Central memory CD8-positive, alpha-beta T cell (primary cell): ENCODE measurements at regions not wholly inside any gene's neighbourhood (a gene's known extent, or its start where the extent isn't known, plus 50 kb on each side); places are given as distances from the start of the nearest gene placed in this dataset.
A peak's percentile ranks its signal among the peaks of the same experiment; 100 is the strongest.

ENCODE experiments used
- ATAC-seq: fragments of 150-1000 bp; cut with Tn5 transposase; replicated peaks from 2 replicates; pipeline ENCODE4 v1.10.0; 2022; ENCODE audit warnings: mild to moderate bottlenecking, moderate FRiP score, moderate number of reproducible peaks; ENCODE audit not compliant: poor library complexity, severe bottlenecking; ENCODE audit errors: extremely low read depth
- DNase-seq, 2 donors: peaks; one replicate each; pipeline ENCODE4 v3.0.0; 2021; ENCODE audit warnings: low spot score in 2 of 2
- H3K27ac Mint-ChIP-seq: one replicate; pipeline ENCODE4 v1.8.0; 2022; ENCODE audit warnings: low read depth, mild to moderate bottlenecking, moderate library complexity, mixed read lengths
- H3K27me3 Mint-ChIP-seq: one replicate; pipeline ENCODE4 v1.8.0; 2022; ENCODE audit warnings: mixed read lengths
- H3K36me3 Mint-ChIP-seq: one replicate; pipeline ENCODE4 v1.8.0; 2022; ENCODE audit warnings: mild to moderate bottlenecking, moderate library complexity, mixed read lengths; ENCODE audit not compliant: insufficient read depth
- H3K4me1 Mint-ChIP-seq: one replicate; pipeline ENCODE4 v1.8.0; 2022; ENCODE audit warnings: mixed read lengths
- H3K4me3 Mint-ChIP-seq: one replicate; pipeline ENCODE4 v1.8.0; 2022; ENCODE audit warnings: mild to moderate bottlenecking, moderate library complexity, mixed read lengths
- H3K9me3 Mint-ChIP-seq: one replicate; pipeline ENCODE4 v1.8.0; 2022; ENCODE audit warnings: mixed read lengths

DNA sequence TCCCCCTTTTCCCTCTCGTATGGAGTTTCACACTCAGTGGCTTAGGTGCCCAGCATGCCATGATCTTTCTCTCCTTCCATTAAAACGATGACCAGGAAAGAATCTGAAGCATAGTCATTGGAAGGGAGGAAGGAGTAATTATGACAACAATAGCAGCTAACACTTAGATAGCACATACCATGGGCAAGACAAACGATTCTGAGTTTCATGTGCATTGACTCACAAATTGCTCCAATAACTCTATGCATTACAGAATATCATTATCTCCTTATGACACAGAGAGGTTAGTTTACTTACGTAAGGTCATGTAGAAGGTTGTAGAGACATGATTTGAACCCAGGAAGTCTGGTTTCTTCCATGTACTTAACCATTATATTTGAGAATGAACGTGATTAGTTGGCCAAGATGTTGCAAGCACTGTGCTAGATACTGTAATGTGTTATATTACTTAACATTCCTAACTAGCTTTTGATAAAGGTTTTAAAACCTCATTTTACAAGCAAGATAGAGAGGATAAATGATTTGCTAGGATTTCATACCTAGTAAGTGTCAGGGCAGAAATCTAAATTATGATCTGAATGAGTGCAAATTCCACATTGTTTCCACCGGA is 162.4 kb downstream of the CAND1 start:
- Mint-ChIP-seq H3K4me3 (no peak overlapping the region), H3K9me3 (no peaks in the 10 kb centered on the region), H3K36me3 (no peaks in the 10 kb centered on the region), H3K4me1 (peaks cover under 1% of the 10 kb centered on the region), H3K27ac (no peak overlapping the region), H3K27me3 (peaks cover 8% of the 10 kb centered on the region)
- DNase-seq, result no peak
- no peak for ATAC-seq

DNA sequence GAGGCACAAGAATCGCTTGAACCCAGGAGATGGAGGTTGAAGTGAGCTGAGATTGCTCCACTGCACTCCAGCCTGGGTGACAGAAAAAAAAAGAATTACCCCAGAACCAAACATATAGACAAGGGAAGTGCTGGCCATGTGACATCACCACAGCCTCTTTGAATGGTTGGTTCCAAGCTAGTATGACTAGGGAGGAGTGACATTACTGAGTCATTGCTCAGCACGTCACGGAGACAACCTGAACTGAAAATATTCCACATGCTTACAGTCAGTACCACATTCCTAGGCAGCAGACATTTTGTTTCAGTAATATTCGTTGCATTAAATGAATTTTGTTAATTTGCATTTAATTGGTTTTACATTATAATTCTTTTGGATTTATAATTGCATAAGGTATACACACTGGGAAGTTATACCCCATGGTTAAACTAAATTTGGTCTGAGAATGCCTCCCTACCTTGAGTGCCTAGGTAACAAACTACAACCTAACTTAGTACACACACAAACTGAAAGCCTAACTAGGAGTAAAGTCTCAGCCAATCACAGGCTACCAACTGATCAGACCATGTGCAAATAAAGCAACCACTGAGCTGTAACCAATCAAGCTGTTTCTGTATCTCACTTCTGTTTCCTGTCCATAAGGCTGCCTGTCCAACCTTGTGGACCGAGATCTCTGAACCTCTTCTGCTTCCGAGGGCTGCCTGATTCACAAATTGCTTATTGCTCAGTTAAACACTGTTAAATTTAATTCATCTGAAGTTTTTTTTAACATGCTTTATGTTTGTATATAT is 164.4 kb downstream of the CAND1 start:
- H3K4me1 Mint-ChIP-seq, result peaks cover 13% of the 10 kb centered on the region
- no peak overlapping the region for H3K4me3 Mint-ChIP-seq
- H3K27ac Mint-ChIP-seq, result no peak overlapping the region
- DNase-seq, result no peak
- no peaks in the 10 kb centered on the region for H3K36me3 Mint-ChIP-seq
- no peaks in the 10 kb centered on the region for H3K9me3 Mint-ChIP-seq
- H3K27me3 Mint-ChIP-seq, result no peaks in the 10 kb centered on the region
- no peak for ATAC-seq

DNA sequence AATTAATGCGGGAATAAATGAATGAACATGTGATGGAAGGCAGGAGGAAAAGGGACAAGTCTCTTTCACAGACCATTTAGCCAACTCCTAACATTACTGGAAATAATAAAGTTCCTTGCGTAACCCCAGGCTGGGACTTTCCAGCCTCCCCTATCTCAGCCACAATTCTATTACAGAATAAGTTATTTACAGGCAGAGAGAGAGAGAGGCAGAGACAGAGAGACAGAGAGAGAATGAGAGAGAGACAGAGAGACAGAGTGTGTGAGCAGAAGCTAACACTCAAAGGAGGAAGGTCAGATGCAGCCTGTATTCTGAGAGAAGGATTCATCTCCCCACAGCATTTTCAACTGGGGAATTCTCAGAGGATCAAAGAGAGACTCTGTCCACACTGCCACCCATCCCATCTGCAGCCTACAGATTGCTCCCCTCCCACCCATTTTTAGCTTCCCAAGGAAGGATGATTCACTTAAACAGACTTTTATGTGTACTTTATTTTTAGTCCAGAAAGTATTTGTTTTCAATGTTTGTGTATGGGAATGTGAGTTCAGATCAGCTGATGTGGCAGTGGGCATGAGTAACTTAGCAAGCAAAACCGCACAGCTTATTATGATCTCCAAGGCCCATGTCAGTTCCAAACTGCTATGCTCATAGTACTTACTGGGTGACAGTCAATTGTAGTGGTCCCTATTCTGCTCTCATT is 165.7 kb downstream of the CAND1 start:
- no peak for DNase-seq
- H3K36me3 Mint-ChIP-seq, result no peaks in the 10 kb centered on the region

DNA sequence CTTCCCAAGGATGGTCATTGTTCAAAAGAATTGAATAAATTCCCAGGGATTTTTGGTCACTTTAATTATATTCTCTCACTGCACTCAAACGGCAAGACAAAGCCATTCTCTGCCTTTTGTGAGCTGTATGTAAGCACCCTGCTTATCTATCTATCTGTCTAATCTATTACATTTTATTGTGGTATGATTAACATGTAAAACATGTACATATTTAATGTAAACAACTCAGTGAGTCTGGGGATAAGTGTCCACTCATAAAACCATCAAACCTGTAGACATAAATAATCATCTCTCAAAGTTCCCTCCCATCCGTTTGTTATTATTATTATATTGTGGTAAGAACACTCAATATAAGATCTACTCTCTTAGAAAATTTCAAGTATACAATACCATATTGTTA is 167.1 kb downstream of the CAND1 start:
- Mint-ChIP-seq H3K27ac (no peak overlapping the region), H3K4me1 (peaks cover 17% of the 10 kb centered on the region), H3K36me3 (no peaks in the 10 kb centered on the region), H3K27me3 (no peaks in the 10 kb centered on the region), H3K9me3 (peaks cover 6% of the 10 kb centered on the region), H3K4me3 (no peak overlapping the region)
- no peak for ATAC-seq
- DNase-seq, result no peak

More for the DNA sequence above, 165.7 kb downstream of the CAND1 start:
- no peak for ATAC-seq
- peaks cover 13% of the 10 kb centered on the region for H3K4me1 Mint-ChIP-seq
- H3K9me3 Mint-ChIP-seq, result peaks cover 6% of the 10 kb centered on the region
- H3K27me3 Mint-ChIP-seq, result no peaks in the 10 kb centered on the region
- no peak overlapping the region for H3K27ac Mint-ChIP-seq
- H3K4me3 Mint-ChIP-seq, result no peak overlapping the region

DNA sequence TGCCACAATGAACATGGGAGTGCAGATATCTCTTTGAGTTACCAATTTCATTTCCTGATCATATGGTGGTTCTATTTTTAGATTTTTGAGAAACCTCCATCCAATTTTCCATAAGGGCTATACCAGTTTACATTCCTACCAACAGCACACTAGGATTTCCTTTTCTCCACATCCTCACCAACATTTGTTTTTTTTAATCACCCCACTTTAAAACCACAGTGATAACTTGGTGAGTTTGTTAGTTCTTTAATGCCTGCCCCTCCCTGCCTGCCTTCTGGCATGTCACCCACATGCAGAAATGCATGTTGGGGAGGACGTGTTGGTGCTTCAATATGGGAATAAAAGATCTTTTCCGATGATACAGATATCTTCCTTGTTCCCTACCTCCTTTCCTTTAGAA is 167.9 kb downstream of the CAND1 start:
- H3K9me3 Mint-ChIP-seq, result peaks cover 6% of the 10 kb centered on the region
- H3K4me1 Mint-ChIP-seq, result peaks cover 23% of the 10 kb centered on the region
- no peak overlapping the region for H3K4me3 Mint-ChIP-seq
- no peak overlapping the region for H3K27ac Mint-ChIP-seq
- no peak for ATAC-seq
- H3K36me3 Mint-ChIP-seq, result no peaks in the 10 kb centered on the region
- no peak for DNase-seq
- no peaks in the 10 kb centered on the region for H3K27me3 Mint-ChIP-seq

DNA sequence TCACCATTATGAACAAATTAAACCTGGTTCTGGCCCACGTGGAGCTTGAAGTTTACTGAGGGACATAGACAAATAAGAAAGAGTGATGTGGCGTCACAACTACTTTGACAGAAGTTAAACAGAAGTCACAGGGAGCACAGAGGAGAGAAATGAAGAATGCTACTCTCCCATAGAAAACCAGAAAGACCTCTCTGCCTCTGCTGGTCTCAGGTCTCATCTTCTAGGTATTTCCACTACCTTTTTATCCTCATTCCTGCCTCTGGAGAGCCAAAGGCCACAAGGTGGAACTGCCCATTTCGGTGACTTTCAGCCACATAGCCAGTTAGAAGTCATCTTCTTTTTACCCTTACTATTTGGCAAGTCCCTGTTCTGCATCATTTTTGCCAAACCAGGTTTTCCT is 170.5 kb downstream of the CAND1 start:
- no peaks in the 10 kb centered on the region for H3K36me3 Mint-ChIP-seq
- ATAC-seq, result no peak
- DNase-seq, result no peak
- H3K27me3 Mint-ChIP-seq, result no peaks in the 10 kb centered on the region
- peaks cover 6% of the 10 kb centered on the region for H3K9me3 Mint-ChIP-seq
- H3K27ac Mint-ChIP-seq, result no peak overlapping the region
- H3K4me3 Mint-ChIP-seq, result no peak overlapping the region
- peaks cover 23% of the 10 kb centered on the region for H3K4me1 Mint-ChIP-seq

DNA sequence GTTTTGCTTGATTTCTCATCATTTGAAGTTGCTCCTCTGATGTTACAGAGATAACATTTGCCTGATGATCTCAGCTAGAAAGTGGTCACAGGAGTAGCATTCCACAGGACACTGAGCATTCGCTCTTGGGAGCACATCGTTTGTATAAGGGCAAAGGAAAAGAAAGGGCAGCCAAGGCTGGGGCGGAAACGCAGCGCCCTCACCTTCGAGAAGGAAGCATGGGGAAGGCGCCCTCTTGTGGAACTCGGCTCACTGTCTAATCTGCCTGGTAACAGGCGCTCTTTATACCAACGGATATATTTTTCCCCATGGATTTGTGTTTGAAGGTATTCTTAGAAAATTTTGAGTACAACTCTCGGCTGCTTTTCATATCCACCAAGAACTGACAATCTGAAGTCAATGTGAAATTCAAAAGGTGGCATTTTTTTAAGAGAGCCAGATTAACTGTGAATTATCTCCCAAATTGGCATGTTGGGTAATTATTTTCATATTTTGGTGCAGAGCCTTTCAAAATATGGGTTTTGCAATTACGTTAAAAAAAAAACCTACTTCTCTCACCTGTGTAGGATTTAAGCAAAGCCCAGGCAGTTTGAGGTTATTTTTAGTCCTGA is 172.7 kb downstream of the CAND1 start:
- DNase-seq, result peak; percentile 50 to 66
- ATAC-seq, result peak; percentile 92
- Mint-ChIP-seq H3K36me3 (no peaks in the 10 kb centered on the region), H3K27me3 (no peaks in the 10 kb centered on the region), H3K4me1 (peaks cover 20% of the 10 kb centered on the region), H3K4me3 (no peak overlapping the region), H3K27ac (no peak overlapping the region), H3K9me3 (peaks cover 6% of the 10 kb centered on the region)

DNA sequence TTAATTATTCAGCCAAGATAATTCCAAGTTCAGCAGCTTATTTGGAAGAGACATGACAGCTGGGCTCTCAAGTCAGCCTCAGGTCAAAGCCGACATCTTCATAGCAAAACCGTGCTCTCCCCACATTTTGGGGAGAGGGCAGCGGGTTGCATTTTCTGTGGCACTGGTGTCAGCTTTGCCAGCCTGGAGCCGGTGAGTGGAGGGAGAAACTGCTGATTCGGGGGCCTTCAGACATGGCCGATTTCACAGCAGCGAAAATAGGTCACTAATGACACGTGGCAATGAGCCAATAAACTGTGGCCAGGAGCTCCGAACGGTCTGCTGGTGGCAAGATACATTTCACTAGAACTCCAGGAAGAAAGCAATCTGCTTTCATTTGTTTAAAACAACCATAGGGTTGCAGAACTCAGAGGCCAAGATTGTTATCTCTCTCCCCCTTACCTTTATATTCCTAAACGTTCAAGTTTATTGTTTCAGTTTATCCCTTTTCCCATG is 173.2 kb downstream of the CAND1 start:
- DNase-seq (no peak), ATAC-seq (no peak)
- peaks cover 6% of the 10 kb centered on the region for H3K9me3 Mint-ChIP-seq
- no peak overlapping the region for H3K4me3 Mint-ChIP-seq
- H3K36me3 Mint-ChIP-seq, result no peaks in the 10 kb centered on the region
- H3K27ac Mint-ChIP-seq, result no peak overlapping the region
- peaks cover 14% of the 10 kb centered on the region for H3K4me1 Mint-ChIP-seq
- H3K27me3 Mint-ChIP-seq, result no peaks in the 10 kb centered on the region

DNA sequence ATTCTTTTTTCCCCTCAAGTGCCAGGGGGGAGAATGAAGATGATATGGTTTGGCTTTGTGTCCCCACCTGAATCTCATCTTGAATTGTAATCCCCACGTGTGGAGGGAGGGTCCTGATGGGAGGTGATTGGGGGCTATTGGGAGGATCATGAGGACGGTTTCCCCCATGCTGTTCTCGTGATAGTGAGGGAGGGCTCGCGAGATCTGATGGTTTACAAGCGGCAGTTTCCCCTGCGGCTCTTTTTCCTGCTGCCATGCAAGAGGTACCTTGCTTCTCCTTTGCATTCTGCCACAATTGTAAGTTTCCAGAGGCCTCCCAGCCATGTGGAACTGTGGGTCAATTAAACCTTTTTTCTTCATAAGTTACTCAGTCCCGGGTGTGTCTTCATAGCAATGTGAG is 173.7 kb downstream of the CAND1 start:
- ATAC-seq (no peak), DNase-seq (no peak)
- Mint-ChIP-seq H3K36me3 (no peaks in the 10 kb centered on the region), H3K4me1 (peaks cover 10% of the 10 kb centered on the region), H3K27ac (no peak overlapping the region), H3K4me3 (no peak overlapping the region), H3K9me3 (peaks cover 6% of the 10 kb centered on the region), H3K27me3 (no peaks in the 10 kb centered on the region)

DNA sequence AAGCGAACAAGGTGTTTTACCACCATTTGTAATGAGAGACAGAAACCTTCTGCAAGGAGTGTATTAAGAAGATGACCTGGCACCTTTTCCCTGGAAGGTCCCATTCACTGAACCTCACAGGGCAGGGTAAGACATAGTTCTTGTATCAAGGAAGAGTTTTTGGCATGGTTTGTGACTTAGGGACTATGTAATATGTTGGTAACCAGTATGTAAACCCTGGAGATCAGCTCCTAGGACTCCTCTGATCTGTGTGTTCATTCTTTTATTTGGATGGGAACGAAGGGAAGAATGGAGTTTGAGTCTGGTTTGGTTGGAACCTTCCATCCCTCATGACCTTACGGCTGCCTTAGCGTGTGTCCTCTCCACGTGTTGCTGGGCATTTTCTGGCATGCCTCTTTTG is 175.4 kb downstream of the CAND1 start:
- Mint-ChIP-seq H3K27me3 (no peaks in the 10 kb centered on the region), H3K4me1 (peaks cover 25% of the 10 kb centered on the region), H3K9me3 (no peaks in the 10 kb centered on the region), H3K4me3 (no peak overlapping the region), H3K36me3 (peaks cover 5% of the 10 kb centered on the region), H3K27ac (no peak overlapping the region)
- no peak for ATAC-seq
- no peak for DNase-seq

DNA sequence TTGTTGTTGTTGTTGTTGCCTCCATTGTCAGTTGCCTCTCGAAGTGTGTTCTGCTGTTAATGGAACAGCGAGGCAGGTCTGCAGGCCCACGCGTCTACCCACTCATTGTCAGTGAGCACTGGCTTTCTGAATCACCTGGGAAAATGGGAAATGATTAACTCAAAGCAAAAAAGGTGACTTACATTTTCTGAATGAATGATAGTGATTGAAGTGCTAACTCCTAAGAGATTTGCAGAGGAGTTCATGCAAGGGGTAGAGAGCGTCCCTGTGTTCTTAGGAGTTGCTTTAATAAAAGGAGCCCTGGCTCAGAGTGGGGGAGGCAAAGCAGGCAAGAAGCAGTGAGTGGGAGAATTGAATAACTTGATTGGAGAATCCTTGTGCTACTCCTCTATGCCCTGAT is 177.6 kb downstream of the CAND1 start:
- H3K27me3 Mint-ChIP-seq, result no peaks in the 10 kb centered on the region
- H3K4me3 Mint-ChIP-seq, result no peak overlapping the region
- peaks cover 8% of the 10 kb centered on the region for H3K36me3 Mint-ChIP-seq
- no peaks in the 10 kb centered on the region for H3K9me3 Mint-ChIP-seq
- H3K27ac Mint-ChIP-seq, result no peak overlapping the region
- peaks cover 32% of the 10 kb centered on the region for H3K4me1 Mint-ChIP-seq
- DNase-seq (no peak), ATAC-seq (no peak)

DNA sequence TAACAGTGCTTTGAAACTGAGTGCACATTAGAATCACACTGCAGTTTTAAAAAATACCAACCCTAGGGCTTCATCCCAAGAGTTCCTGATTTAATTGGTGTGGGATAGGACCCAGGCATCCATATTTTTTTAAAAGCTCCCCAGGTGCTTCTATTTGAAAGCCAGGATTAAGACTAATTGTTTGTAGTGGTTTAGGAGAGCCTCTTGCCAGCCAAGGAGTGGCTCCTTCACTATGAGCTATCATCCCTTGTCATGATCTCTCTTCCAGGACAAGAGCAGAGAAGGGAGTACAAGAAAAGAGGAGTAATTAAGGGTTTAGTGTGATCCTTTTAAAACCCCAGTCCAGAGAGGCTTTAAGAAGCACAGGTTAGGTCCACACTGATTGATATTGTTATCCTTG is 178.0 kb downstream of the CAND1 start:
- Mint-ChIP-seq H3K9me3 (no peaks in the 10 kb centered on the region), H3K4me3 (no peak overlapping the region), H3K36me3 (peaks cover 9% of the 10 kb centered on the region), H3K27me3 (no peaks in the 10 kb centered on the region), H3K27ac (no peak overlapping the region), H3K4me1 (peaks cover 35% of the 10 kb centered on the region)
- DNase-seq (no peak), ATAC-seq (no peak)
